Stomach (tissue), 8 donors: ENCODE measurements at regions not wholly inside any gene's neighbourhood (a gene's known extent, or its start where the extent isn't known, plus 50 kb on each side); places are given as distances from the start of the nearest gene placed in this dataset.

Experiments
- DNase-seq, 2 donors: peaks; one replicate each; pipeline versions ENCODE4 v3.0.0 to v3.0.0-alpha.2; 2013 to 2019
- H3K27ac ChIP-seq, 5 donors: fragments of 200-600 bp in 4 of 5; sonication (generic) in 4 of 5; one replicate each; pipeline ENCODE4 v1.5.1; 2013 to 2019; ENCODE audit warnings: mild to moderate bottlenecking in 1 of 5, moderate library complexity in 1 of 5
- H3K27me3 ChIP-seq, 3 donors: fragments of 200-600 bp; sonication (generic); one replicate each; pipeline ENCODE4 v1.5.1; 2017 to 2019; ENCODE audit warnings: mixed run types in 1 of 3
- H3K36me3 ChIP-seq, 4 donors: fragments of 200-600 bp; sonication (generic); 1 replicate in 3 of 4; 2 replicates in 1 of 4; pipeline ENCODE4 v1.5.1; 2016 to 2019
- H3K4me1 ChIP-seq, 4 donors: fragments of 200-600 bp; sonication (generic); one replicate each; pipeline ENCODE4 v1.5.1; 2016 to 2019
- H3K4me3 ChIP-seq, 4 donors: fragments of 200-600 bp; sonication (generic) in 3 of 4; one replicate each; pipeline ENCODE4 v1.5.1; 2016 to 2019; ENCODE audit warnings: mild to moderate bottlenecking in 1 of 4
- H3K9me3 ChIP-seq, 4 donors: fragments of 200-600 bp; sonication (generic); one replicate each; pipeline ENCODE4 v1.5.1; 2016 to 2019
- CTCF ChIP-seq, 7 experiments: fragments of 450-650 bp in 4 of 7; fragments of 200-600 bp in 3 of 7; sonication (generic) in 3 of 7; IDR thresholded peaks; one replicate each; pipeline ENCODE4 v1.5.1; 2016 to 2019; ENCODE audit warnings: antibody characterized with exemption in 7 of 7, control low read depth in 2 of 7, mild to moderate bottlenecking in 1 of 7
- EP300 ChIP-seq: sonication (generic); formaldehyde crosslinking; IDR thresholded peaks from one replicate; pipeline ENCODE4 v1.6.1; 2017; ENCODE audit warnings: antibody characterized with exemption
- POLR2A ChIP-seq, 4 donors: fragments of 450-650 bp; IDR thresholded peaks; one replicate each; pipeline ENCODE4 v1.6.1; 2016; ENCODE audit warnings: antibody characterized with exemption in 4 of 4, control low read depth in 2 of 4, mild to moderate bottlenecking in 1 of 4, moderate library complexity in 1 of 4
- POLR2AphosphoS5 ChIP-seq, 3 donors: sonication (generic); formaldehyde crosslinking; IDR thresholded peaks; one replicate each; pipeline ENCODE4 v1.6.1; 2016; ENCODE audit warnings: antibody characterized with exemption in 3 of 3
- WGBS, 5 donors: extraction: QIAGEN DNeasy Blood & Tissue Kit in 3 of 5; methylation state at CpG; one replicate each; pipeline versions ENCODE4 v1.1.5 to v1.1.7; 2013 to 2018; 5-methylcytosine and 5-hydroxymethylcytosine counted together
- intact Hi-C: fragments of 100-400 bp; cut with DNase I; formaldehyde crosslinking; loops from one replicate; pipeline ENCODE4 v1.15.1; 2023; ENCODE audit warnings: low total_unique reads
- donor health status: healthy with polysubstance abuse.
- donor health status: Bipolar disorder and iron deficiency.
- donor health status: healthy.

DNA sequence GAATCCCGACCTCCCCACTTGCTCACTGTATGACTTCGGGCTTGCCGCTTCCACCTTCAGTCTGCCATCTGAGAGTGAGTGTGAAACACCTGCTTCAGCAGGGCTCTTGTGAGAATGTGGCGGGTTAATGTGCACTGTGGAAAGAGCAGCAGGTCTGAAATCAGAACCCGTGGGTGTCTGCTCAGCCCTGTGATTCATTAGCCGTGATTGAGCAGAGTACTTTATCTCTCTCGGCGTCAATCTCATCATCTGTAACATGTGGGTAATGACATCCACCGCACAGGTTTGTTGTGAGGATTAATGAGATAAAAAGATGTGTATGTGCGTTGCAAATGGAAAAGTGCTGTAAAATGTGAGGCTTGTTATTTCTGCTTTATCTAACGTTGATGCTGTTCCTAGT lies 128.6 kb downstream of the LRATD1 start:
- TF ChIP-seq EP300 (no peak), CTCF (IDR thresholded peaks at IDR 0.05) (no peak), POLR2AphosphoS5 (IDR thresholded peaks at IDR 0.05) (no peak), POLR2A (IDR thresholded peaks at IDR 0.05) (no peak)
- no peaks in the 10 kb centered on the region for H3K9me3 ChIP-seq
- intact Hi-C loops = no loop called here
- H3K4me3 ChIP-seq = no peak overlapping the region
- no peak overlapping the region for H3K27ac ChIP-seq
- peak in 1 of 2 donors; percentile 27 for DNase-seq
- WGBS, 5 donors = 79 to 87% (median 83%) methylated on average over 11 of the region's 11 CpGs
- H3K36me3 ChIP-seq = no peaks in the 10 kb centered on the region
- no peaks in the 10 kb centered on the region for H3K4me1 ChIP-seq
- H3K27me3 ChIP-seq = no peaks in the 10 kb centered on the region

- H3K4me3 ChIP-seq = no peak overlapping the region
- no peaks in the 10 kb centered on the region for H3K36me3 ChIP-seq
- no peaks in the 10 kb centered on the region for H3K4me1 ChIP-seq
- no peak for TF ChIP-seq POLR2A (IDR thresholded peaks at IDR 0.05)
- TF ChIP-seq EP300 = no peak
- no peak for TF ChIP-seq CTCF (IDR thresholded peaks at IDR 0.05)
- intact Hi-C loops = no loop called here
- no peak for DNase-seq
- 71 to 89% (median 86%) methylated on average over 2 of the region's 2 CpGs for WGBS, 5 donors
- H3K27ac ChIP-seq = no peak overlapping the region
- H3K9me3 ChIP-seq = no peaks in the 10 kb centered on the region
- no peaks in the 10 kb centered on the region for H3K27me3 ChIP-seq
These were observed 141.2 kb downstream of the LRATD1 start for GRCh38 chr2:14773696-14774095.

DNA sequence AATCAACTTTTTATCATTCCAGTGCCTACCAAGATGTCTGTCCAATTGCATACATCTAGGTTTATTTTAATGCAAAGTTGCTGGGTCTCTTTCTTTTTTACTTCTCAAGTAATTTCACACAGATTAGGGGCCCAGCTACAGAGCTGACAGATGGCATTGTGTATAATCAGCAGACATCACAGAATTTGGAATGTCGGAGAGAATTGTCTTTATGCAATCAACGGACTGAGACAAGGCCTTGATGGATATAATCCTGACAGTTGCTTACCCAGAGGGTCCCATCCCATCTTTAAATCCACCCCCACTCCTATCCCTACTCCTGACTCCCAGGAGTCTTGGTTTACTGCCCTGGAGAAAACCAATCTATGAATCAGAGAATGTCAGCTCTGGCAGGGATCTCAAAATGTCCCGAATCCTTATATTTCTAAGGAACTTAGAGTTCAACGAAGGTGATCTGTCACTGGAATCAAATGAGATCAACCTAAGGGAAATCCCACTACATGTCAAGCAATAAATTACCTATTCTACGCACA lies 142.0 kb downstream of the LRATD1 start:
- H3K27me3 ChIP-seq = no peaks in the 10 kb centered on the region
- no peak overlapping the region for H3K27ac ChIP-seq
- no peak overlapping the region for H3K4me3 ChIP-seq
- H3K9me3 ChIP-seq = no peaks in the 10 kb centered on the region
- H3K4me1 ChIP-seq = no peaks in the 10 kb centered on the region
- intact Hi-C loops = no loop called here
- no peak for TF ChIP-seq EP300
- no peak for TF ChIP-seq CTCF (IDR thresholded peaks at IDR 0.05)
- no peak for TF ChIP-seq POLR2AphosphoS5 (IDR thresholded peaks at IDR 0.05)
- TF ChIP-seq POLR2A (IDR thresholded peaks at IDR 0.05) = no peak
- no peaks in the 10 kb centered on the region for H3K36me3 ChIP-seq
- no peak for DNase-seq
- WGBS, 5 donors = 70 to 81% (median 78%) methylated on average over 5 of the region's 5 CpGs

GRCh38 chr2:14776216-14776615 lies 143.7 kb downstream of the LRATD1 start:
- Histone ChIP-seq H3K27ac (no peak overlapping the region), H3K27me3 (no peaks in the 10 kb centered on the region), H3K4me1 (no peaks in the 10 kb centered on the region), H3K4me3 (no peak overlapping the region), H3K36me3 (no peaks in the 10 kb centered on the region), H3K9me3 (no peaks in the 10 kb centered on the region)
- intact Hi-C loops = no loop called here
- 7 to 93% (median 39%) methylated on average over 1 of the region's 1 CpG for WGBS, 5 donors
- no peak for DNase-seq
- TF ChIP-seq POLR2A (IDR thresholded peaks at IDR 0.05) (no peak), EP300 (no peak), CTCF (IDR thresholded peaks at IDR 0.05) (no peak), POLR2AphosphoS5 (IDR thresholded peaks at IDR 0.05) (no peak)
